ENCODE measurements at regions not wholly inside any gene's neighbourhood (a gene's known extent, or its start where the extent isn't known, plus 50 kb on each side); places are given as distances from the start of the nearest gene placed in this dataset.

GRCh38 chr5:4011943-4012342, 416.3 kb downstream of the IRX1 start:
- TF ChIP-seq, protein P1, sequence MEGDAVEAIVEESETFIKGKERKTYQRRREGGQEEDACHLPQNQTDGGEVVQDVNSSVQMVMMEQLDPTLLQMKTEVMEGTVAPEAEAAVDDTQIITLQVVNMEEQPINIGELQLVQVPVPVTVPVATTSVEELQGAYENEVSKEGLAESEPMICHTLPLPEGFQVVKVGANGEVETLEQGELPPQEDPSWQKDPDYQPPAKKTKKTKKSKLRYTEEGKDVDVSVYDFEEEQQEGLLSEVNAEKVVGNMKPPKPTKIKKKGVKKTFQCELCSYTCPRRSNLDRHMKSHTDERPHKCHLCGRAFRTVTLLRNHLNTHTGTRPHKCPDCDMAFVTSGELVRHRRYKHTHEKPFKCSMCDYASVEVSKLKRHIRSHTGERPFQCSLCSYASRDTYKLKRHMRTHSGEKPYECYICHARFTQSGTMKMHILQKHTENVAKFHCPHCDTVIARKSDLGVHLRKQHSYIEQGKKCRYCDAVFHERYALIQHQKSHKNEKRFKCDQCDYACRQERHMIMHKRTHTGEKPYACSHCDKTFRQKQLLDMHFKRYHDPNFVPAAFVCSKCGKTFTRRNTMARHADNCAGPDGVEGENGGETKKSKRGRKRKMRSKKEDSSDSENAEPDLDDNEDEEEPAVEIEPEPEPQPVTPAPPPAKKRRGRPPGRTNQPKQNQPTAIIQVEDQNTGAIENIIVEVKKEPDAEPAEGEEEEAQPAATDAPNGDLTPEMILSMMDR (IDR thresholded peaks at IDR 0.05) = no peak
- no peak for TF ChIP-seq POLR2A (IDR thresholded peaks at IDR 0.05)

Measured in esophagus squamous epithelium (tissue), 4 donors.